K562 (cell line): ENCODE measurements at regions not wholly inside any gene's neighbourhood (a gene's known extent, or its start where the extent isn't known, plus 50 kb on each side); places are given as distances from the start of the nearest gene placed in this dataset.

ENCODE experiments used
- ATAC-seq: fragments of 200-7000 bp; cut with Tn5 transposase; 3 replicates; pipeline ENCODE4 v1.9.1; 2020; ENCODE audit warnings: moderate library complexity
- BruUV-seq: library from RNA; stranded (reverse); fragments of 400-500 nt; replicated peaks from 2 replicates; lab custom pipeline; 2021; lab: Mats Ljungman, UMichigan
- CTCF ChIA-PET: fragments of 300-600 bp; formaldehyde crosslinking; extraction: SDS; loops from one replicate; lab custom pipeline; 2021; ENCODE audit warnings: low intra/inter-chr PET ratio; lab: Yijun Ruan, JAX
- POLR2A ChIA-PET: fragments of 300-600, 350-650 bp; sonication (Branson Sonifier 250); formaldehyde crosslinking; extraction: SDS; loops from one replicate; lab custom pipeline; 2021; ENCODE audit warnings: antibody characterized with exemption, inconsistent platforms; lab: Yijun Ruan, JAX
- DNase-seq, 4 experiments: peaks; one replicate each; pipeline versions ENCODE4 v3.0.0 to v3.0.0-alpha.2; 2011 to 2018; ENCODE audit warnings: low spot score in 3 of 4, mixed read lengths in 3 of 4; ENCODE audit errors: extremely low read depth in 1 of 4
- FAIRE-seq: peaks from 2 replicates; lab custom pipeline; 2011; peaks lifted over from hg19 to GRCh38; lab: Jason Lieb, UNC
- H2AFZ ChIP-seq: 2 replicates; pipeline ENCODE4 v1.6.0; 2011; ENCODE audit warnings: low read depth, low read length, control low read depth, inconsistent platforms
- H3K27ac ChIP-seq: fragments of 200-600 bp; 3 replicates; pipeline ENCODE4 v1.8.0; 2011; ENCODE audit warnings: low read depth, mild to moderate bottlenecking, control low read depth, inconsistent platforms, low read length, moderate library complexity, mixed read lengths; ENCODE audit errors: extremely low read depth
- H3K27me3 ChIP-seq, 2 experiments: fragments of 300-600 bp in 1 of 2; 2 replicates in 1 of 2; 3 replicates in 1 of 2; pipeline versions ENCODE4 v1.6.0 to v1.8.0; 2011; ENCODE audit warnings: inconsistent platforms in 2 of 2, low read length in 2 of 2, mild to moderate bottlenecking in 1 of 2, mixed read lengths in 1 of 2, moderate library complexity in 1 of 2; ENCODE audit not compliant: control insufficient read depth in 2 of 2, insufficient read depth in 2 of 2
- H3K36me3 ChIP-seq: fragments of 300-600 bp; 3 replicates; pipeline ENCODE4 v1.8.0; 2011; ENCODE audit warnings: mild to moderate bottlenecking, low read length, inconsistent platforms; ENCODE audit not compliant: control insufficient read depth, insufficient read depth
- H3K4me1 ChIP-seq, 2 experiments: fragments of 200-600 bp in 1 of 2; replicated peaks in 1 of 2; 2 replicates in 1 of 2; 3 replicates in 1 of 2; pipeline versions ENCODE4 v1.5.1 to v1.8.0; 2011; ENCODE audit warnings: inconsistent platforms in 2 of 2, low read length in 2 of 2, mild to moderate bottlenecking in 1 of 2, mixed read lengths in 1 of 2, moderate library complexity in 1 of 2; ENCODE audit not compliant: control insufficient read depth in 2 of 2, insufficient read depth in 2 of 2
- H3K4me2 ChIP-seq: 2 replicates; pipeline ENCODE4 v1.6.1; 2011; ENCODE audit warnings: low read length, control low read depth, inconsistent platforms, mixed read lengths; ENCODE audit not compliant: insufficient read depth
- H3K4me3 ChIP-seq: fragments of 200-600 bp; sonication (generic), shearing (Covaris generic); 2 replicates; pipeline ENCODE4 v1.5.1; 2016; ENCODE audit warnings: control low read depth, inconsistent platforms
- H3K79me2 ChIP-seq: fragments of 200-600 bp; 3 replicates; pipeline ENCODE4 v1.8.0; 2011; ENCODE audit warnings: low read length, inconsistent platforms; ENCODE audit not compliant: control insufficient read depth, insufficient read depth
- H3K9ac ChIP-seq, 2 experiments: 2 replicates each; pipeline versions ENCODE4 v1.6.0 to v1.6.1; 2011; ENCODE audit warnings: low read depth in 2 of 2, low read length in 2 of 2, control low read depth in 1 of 2, inconsistent platforms in 1 of 2, mild to moderate bottlenecking in 1 of 2, mixed read lengths in 1 of 2; ENCODE audit not compliant: insufficient read depth in 1 of 2
- H3K9me1 ChIP-seq: one replicate; pipeline ENCODE4 v1.6.0; 2011; ENCODE audit warnings: inconsistent platforms, mild to moderate bottlenecking, low read length, moderate library complexity; ENCODE audit not compliant: control insufficient read depth, insufficient read depth
- H3K9me3 ChIP-seq: replicated peaks from 2 replicates; pipeline ENCODE4 v1.5.1; 2011; ENCODE audit warnings: low read depth, low read length, inconsistent platforms; ENCODE audit not compliant: control insufficient read depth, insufficient read depth
- H4K20me1 ChIP-seq: replicated peaks from 2 replicates; pipeline ENCODE4 v1.6.1; 2011; ENCODE audit warnings: low read length, inconsistent platforms, mixed read lengths; ENCODE audit not compliant: control insufficient read depth, insufficient read depth
- DMBX1 ChIP-seq: fragments of 250-450 bp; sonication (Bioruptor Pico); IDR thresholded peaks from 2 replicates; pipeline ENCODE4 v1.8.0; 2022; ENCODE audit warnings: inconsistent platforms, mild to moderate bottlenecking, moderate library complexity, borderline replicate concordance
- E2F3 ChIP-seq: fragments of 250-450 bp; sonication (Bioruptor Pico); IDR thresholded peaks from 2 replicates; pipeline ENCODE4 v1.4.0; 2020; ENCODE audit warnings: mild to moderate bottlenecking
- FOXP4 ChIP-seq: sonication (generic); formaldehyde crosslinking; IDR thresholded peaks from 2 replicates; pipeline ENCODE4 v1.8.0; 2022; ENCODE audit warnings: mild to moderate bottlenecking, missing genetic modification reagents, borderline replicate concordance
- OTX1 ChIP-seq: fragments of 450-650 bp; formaldehyde crosslinking; IDR thresholded peaks from 2 replicates; pipeline ENCODE4 v1.4.0; 2022; ENCODE audit warnings: mild to moderate bottlenecking
- SMARCE1 ChIP-seq: fragments of 450-650 bp; IDR thresholded peaks from 2 replicates; pipeline ENCODE4 v1.7.1; 2016; ENCODE audit warnings: mild to moderate bottlenecking
- TARDBP ChIP-seq: fragments of 450-650 bp; IDR thresholded peaks from 2 replicates; pipeline ENCODE4 v1.6.1; 2016
- TOE1 ChIP-seq, 2 experiments: fragments of 450-650 bp in 1 of 2; sonication (generic) in 1 of 2; formaldehyde crosslinking in 1 of 2; IDR thresholded peaks; 2 replicates each; pipeline versions ENCODE4 v1.7.1 to v1.8.0; 2016 to 2022; ENCODE audit warnings: borderline replicate concordance in 2 of 2, mild to moderate bottlenecking in 2 of 2, antibody characterized with exemption in 1 of 2, inconsistent platforms in 1 of 2, low read depth in 1 of 2, missing genetic modification reagents in 1 of 2, moderate library complexity in 1 of 2
- ZBED1 ChIP-seq: IDR thresholded peaks from 2 replicates; pipeline ENCODE4 v1.6.1; 2014
- ZNF77 ChIP-seq: fragments of 250-450 bp; sonication (Bioruptor Pico); IDR thresholded peaks from 2 replicates; pipeline ENCODE4 v1.5.0; 2020
- WGBS: fragments of 100-300 bp; shearing (Covaris generic); methylation state at CpG from one replicate; pipeline ENCODE4 v1.1.6; 2016; ENCODE audit warnings: low coverage, mixed read lengths; ENCODE audit not compliant: insufficient coverage; ENCODE audit errors: missing lambda C conversion rate; 5-methylcytosine and 5-hydroxymethylcytosine counted together
- in situ Hi-C: fragments of 300-500 bp; cut with MboI; formaldehyde crosslinking; loops from 4 replicates; pipeline ENCODE4 v1.15.0; 2018; ENCODE audit warnings: inconsistent platforms, mixed read lengths
- intact Hi-C: fragments of 100-400 bp; cut with micrococcal nuclease; formaldehyde crosslinking; loops from 2 replicates; pipeline ENCODE4 v1.14.2; 2022
- TF ChIP-seq, protein P1 (sequence below), 2 experiments: fragments of 250-450 bp in 1 of 2; fragments of 450-650 bp in 1 of 2; sonication (Bioruptor Pico) in 1 of 2; IDR thresholded peaks; 2 replicates each; pipeline versions ENCODE4 v1.6.1 to v1.8.0; 2016 to 2021; ENCODE audit warnings: mild to moderate bottlenecking in 2 of 2, moderate library complexity in 2 of 2, missing compliant biosample characterization in 1 of 2, missing genetic modification characterization in 1 of 2
- TF ChIP-seq, protein P2 (sequence below): sonication (generic); formaldehyde crosslinking; IDR thresholded peaks from 2 replicates; pipeline ENCODE4 v1.8.0; 2023; ENCODE audit warnings: mild to moderate bottlenecking, missing genetic modification reagents
- TF ChIP-seq, protein P3 (sequence below): fragments of 450-650 bp; formaldehyde crosslinking; IDR thresholded peaks from 2 replicates; pipeline ENCODE4 v1.4.0; 2022; ENCODE audit warnings: mild to moderate bottlenecking, moderate library complexity

DNA sequence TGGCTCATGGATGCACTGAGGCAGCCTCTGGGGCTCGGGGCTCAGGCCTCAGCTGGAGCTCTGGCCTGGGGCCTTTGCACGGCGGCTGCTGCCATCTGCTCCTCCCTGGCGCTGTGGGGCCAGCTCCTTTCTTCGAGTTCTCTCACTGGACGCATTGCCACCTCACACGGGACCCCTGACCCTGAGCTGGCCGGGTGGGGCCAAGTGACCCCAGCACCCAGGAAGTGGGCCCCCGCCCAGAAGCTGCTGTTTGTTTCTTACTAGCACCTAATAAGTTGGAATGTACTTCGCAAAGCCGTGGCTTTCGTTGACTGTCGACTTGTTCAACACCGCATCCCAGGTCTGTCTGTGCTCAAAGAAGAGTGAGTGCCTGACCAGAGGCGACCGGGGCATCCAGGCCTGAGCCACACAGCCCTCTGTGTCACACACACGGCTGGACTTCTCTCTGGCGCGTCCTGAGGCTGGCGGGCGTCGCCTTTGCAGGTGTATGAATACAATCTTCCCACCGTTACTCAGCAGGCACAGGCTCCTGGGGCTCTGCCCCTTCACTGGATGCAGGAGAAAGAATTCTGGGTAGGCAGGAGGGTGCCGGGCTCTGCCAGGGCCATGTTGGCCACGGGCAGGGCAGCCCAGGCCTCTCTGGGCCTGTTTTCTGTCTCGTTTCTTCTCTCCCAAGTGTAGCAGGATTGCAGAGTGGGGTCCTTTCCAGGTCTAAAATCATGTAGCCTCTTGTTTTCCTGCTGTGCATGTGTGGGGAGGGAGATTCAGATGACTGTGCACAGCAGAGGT, 112.9 kb downstream of the DLL1 start:
- WGBS: 31% methylated on average over 25 of the region's 26 CpGs
- DNase-seq: no peak
- no peak overlapping the region for H3K4me2 ChIP-seq
- TF ChIP-seq, protein P1, sequence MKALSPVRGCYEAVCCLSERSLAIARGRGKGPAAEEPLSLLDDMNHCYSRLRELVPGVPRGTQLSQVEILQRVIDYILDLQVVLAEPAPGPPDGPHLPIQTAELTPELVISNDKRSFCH (CRISPR knock-in tag; IDR thresholded peaks at IDR 0.05): no peak
- TF ChIP-seq, protein P1 (tag; IDR thresholded peaks at IDR 0.05): no peak
- no peak for TF ChIP-seq DMBX1
- no peak for TF ChIP-seq TARDBP
- TF ChIP-seq, protein P2, sequence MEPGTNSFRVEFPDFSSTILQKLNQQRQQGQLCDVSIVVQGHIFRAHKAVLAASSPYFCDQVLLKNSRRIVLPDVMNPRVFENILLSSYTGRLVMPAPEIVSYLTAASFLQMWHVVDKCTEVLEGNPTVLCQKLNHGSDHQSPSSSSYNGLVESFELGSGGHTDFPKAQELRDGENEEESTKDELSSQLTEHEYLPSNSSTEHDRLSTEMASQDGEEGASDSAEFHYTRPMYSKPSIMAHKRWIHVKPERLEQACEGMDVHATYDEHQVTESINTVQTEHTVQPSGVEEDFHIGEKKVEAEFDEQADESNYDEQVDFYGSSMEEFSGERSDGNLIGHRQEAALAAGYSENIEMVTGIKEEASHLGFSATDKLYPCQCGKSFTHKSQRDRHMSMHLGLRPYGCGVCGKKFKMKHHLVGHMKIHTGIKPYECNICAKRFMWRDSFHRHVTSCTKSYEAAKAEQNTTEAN (CRISPR knock-in tag): no peak
- TF ChIP-seq SMARCE1: no peak
- no peak for TF ChIP-seq OTX1
- TF ChIP-seq E2F3: no peak
- TF ChIP-seq ZBED1: no peak
- TF ChIP-seq TOE1 (IDR thresholded peaks at IDR 0.05; ENCODE audit: borderline replicate concordance): no peak
- TF ChIP-seq TOE1 (CRISPR knock-in tag; IDR thresholded peaks at IDR 0.05; ENCODE audit: borderline replicate concordance, low read depth): no peak
- TF ChIP-seq ZNF77 (CRISPR knock-in tag): no peak
- TF ChIP-seq, protein P3, sequence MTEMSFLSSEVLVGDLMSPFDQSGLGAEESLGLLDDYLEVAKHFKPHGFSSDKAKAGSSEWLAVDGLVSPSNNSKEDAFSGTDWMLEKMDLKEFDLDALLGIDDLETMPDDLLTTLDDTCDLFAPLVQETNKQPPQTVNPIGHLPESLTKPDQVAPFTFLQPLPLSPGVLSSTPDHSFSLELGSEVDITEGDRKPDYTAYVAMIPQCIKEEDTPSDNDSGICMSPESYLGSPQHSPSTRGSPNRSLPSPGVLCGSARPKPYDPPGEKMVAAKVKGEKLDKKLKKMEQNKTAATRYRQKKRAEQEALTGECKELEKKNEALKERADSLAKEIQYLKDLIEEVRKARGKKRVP (CRISPR knock-in tag): no peak
- TF ChIP-seq FOXP4: no peak

More for the DNA sequence above, 112.9 kb downstream of the DLL1 start:
- in situ Hi-C loops: no loop called here
- ATAC-seq (no peak), FAIRE-seq (no peak)
- CTCF ChIA-PET: no interaction called here
- Histone ChIP-seq H3K27ac (no peak overlapping the region), H2AFZ (no peak overlapping the region), H3K27me3 (peaks cover 0 to 7% of the 10 kb centered on the region in 2 experiments; a peak in 1 of 5 replicates), H3K9ac (no peak overlapping the region), H3K4me3 (no peak overlapping the region), H3K79me2 (no peaks in the 10 kb centered on the region), H3K9me1 (no peaks in the 10 kb centered on the region), H3K36me3 (no peaks in the 10 kb centered on the region), H4K20me1 (no peaks in the 10 kb centered on the region), H3K9me3 (no peaks in the 10 kb centered on the region), H3K4me1 (peaks cover 0 to 14% of the 10 kb centered on the region in 2 experiments; a peak in 1 of 5 replicates)
- POLR2A ChIA-PET: no interaction called here
- intact Hi-C loops: no loop called here
- BruUV-seq: no TSS peak
